ENCODE measurements at regions not wholly inside any gene's neighbourhood (a gene's known extent, or its start where the extent isn't known, plus 50 kb on each side); places are given as distances from the start of the nearest gene placed in this dataset.

DNA sequence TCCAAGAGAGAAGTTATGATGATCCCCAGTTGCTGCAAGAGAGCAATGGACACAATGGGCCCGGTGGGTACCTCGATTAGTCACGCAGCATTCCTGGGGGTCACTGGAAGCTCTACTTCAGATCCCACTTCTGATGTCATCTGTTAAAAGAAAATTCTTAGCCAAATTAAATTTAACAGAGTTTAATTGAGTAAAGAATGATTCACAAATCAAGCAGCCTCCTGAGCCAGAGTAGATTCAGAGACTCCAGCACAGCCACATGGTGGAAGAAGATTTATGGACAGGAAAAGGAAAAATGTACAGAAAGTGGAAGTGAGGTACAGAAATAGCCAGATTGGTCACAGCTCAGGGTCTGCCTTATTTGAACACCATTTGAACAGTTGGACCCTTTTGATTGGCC lies 107.5 kb downstream of the SPTSSA start:
- Histone ChIP-seq H3K4me2 (ENCODE audit: low read length) (no peak overlapping the region), H3K9me3 (ENCODE audit: control insufficient read depth in 1 of 2, insufficient read depth in 1 of 2, low read depth in 1 of 2, low read length in 2 of 2) (no peaks in the 10 kb centered on the region), H2AFZ (ENCODE audit: low read depth, low read length, poor library complexity, severe bottlenecking) (no peak overlapping the region), H3K4me1 (ENCODE audit: control insufficient read depth in 1 of 2, insufficient read depth in 2 of 2, low read length in 2 of 2) (no peaks in the 10 kb centered on the region), H3K9me2 (ENCODE audit: insufficient read depth) (no peaks in the 10 kb centered on the region), H3K4me3 (replicated peaks in 1 of 2; ENCODE audit: low read depth in 1 of 2, low read length in 2 of 2) (no peak overlapping the region), H3K9ac (ENCODE audit: low read length) (no peak overlapping the region), H3K27ac (ENCODE audit: low read depth, low read length) (no peak overlapping the region), H3K79me2 (ENCODE audit: insufficient read depth, low read length) (no peaks in the 10 kb centered on the region), H3K27me3 (ENCODE audit: insufficient read depth, low read length) (no peaks in the 10 kb centered on the region), H3K36me3 (ENCODE audit: control insufficient read depth in 1 of 2, insufficient read depth in 2 of 2, low read length in 2 of 2) (no peaks in the 10 kb centered on the region), H4K20me1 (ENCODE audit: insufficient read depth) (no peaks in the 10 kb centered on the region)
- ChIA-PET CTCF (no interaction called here), RAD21 (ENCODE audit: low non-redundant PET in 1 of 2, low total read pairs in 2 of 2, uncharacterized antibody in 2 of 2, unreplicated experiment in 2 of 2) (no interaction called here), POLR2A (interaction anchor here (0.6 kb wide), 1 partner anchor 97 kb away, joined by 3 read pairs; no protein-coding TSS in a partner anchor)
- no peak for ATAC-seq
- intact Hi-C loops (cut with micrococcal nuclease) = no loop called here
- TF ChIP-seq JUND (IDR thresholded peaks at IDR 0.05) (no peak), EZH2phosphoT487 (IDR thresholded peaks at IDR 0.05; ENCODE audit: borderline replicate concordance) (no peak)
- TF ChIP-seq, protein P1, sequence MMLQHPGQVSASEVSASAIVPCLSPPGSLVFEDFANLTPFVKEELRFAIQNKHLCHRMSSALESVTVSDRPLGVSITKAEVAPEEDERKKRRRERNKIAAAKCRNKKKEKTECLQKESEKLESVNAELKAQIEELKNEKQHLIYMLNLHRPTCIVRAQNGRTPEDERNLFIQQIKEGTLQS (IDR thresholded peaks at IDR 0.05) = no peak
- DNase-seq (ENCODE audit: low read depth, low spot score) = no peak
- no TSS peak for BruUV-seq (replicated peaks)

DNA sequence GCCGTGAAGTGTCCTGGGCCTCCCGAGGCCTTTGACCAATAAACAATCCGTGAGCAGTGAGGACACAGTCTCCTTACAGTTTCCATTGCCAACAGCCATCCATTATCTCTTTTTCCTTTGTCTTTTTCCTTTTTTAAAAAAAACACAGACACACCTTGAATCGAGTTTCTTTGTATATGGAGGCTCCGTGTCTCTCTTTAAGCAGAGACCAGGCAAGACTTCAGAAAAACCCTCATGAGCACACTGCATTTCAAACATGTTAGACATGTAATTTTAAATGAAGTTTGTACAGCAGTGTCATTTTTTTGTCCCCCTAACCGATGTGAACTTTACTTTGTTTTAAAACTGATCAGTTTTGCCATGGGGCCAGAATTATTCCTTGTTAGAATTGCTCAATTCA lies 111.1 kb downstream of the SPTSSA start:
- no TSS peak for BruUV-seq (replicated peaks)
- POLR2A ChIA-PET = no interaction called here
- no peaks in the 10 kb centered on the region for H3K9me2 ChIP-seq (ENCODE audit: insufficient read depth)

More for the DNA sequence above, 111.1 kb downstream of the SPTSSA start:
- no peaks in the 10 kb centered on the region for H3K36me3 ChIP-seq (ENCODE audit: control insufficient read depth in 1 of 2, insufficient read depth in 2 of 2, low read length in 2 of 2)
- intact Hi-C loops (cut with micrococcal nuclease) = no loop called here
- H2AFZ ChIP-seq (ENCODE audit: low read depth, low read length, poor library complexity, severe bottlenecking) = peak overlapping the region; percentile 42
- no peaks in the 10 kb centered on the region for H3K27me3 ChIP-seq (ENCODE audit: insufficient read depth, low read length)
- H3K4me1 ChIP-seq (ENCODE audit: control insufficient read depth in 1 of 2, insufficient read depth in 2 of 2, low read length in 2 of 2) = no peaks in the 10 kb centered on the region
- ATAC-seq (no peak), DNase-seq (ENCODE audit: low read depth, low spot score) (no peak)
- no peak overlapping the region for H3K27ac ChIP-seq (ENCODE audit: low read depth, low read length)
- TF ChIP-seq SRF (IDR thresholded peaks at IDR 0.05; ENCODE audit: low read depth) (no peak), YY1 (IDR thresholded peaks at IDR 0.05; ENCODE audit: extremely low read depth, insufficient replicate concordance, low read depth, low read length) (no peak), EZH2 (IDR thresholded peaks at IDR 0.05) (no peak), JUND (IDR thresholded peaks at IDR 0.05) (no peak), ELF1 (IDR thresholded peaks at IDR 0.05; ENCODE audit: borderline replicate concordance, low read depth) (no peak), TCF7L2 (IDR thresholded peaks at IDR 0.05; ENCODE audit: borderline replicate concordance, extremely low read depth, insufficient read depth, insufficient read length) (no peak), EGR1 (IDR thresholded peaks at IDR 0.05; ENCODE audit: low read depth) (no peak), SIN3A (IDR thresholded peaks at IDR 0.05; ENCODE audit: low read depth) (no peak), ZFX (IDR thresholded peaks at IDR 0.05) (no peak), FOSL1 (IDR thresholded peaks at IDR 0.05; ENCODE audit: low read depth) (no peak), EZH2phosphoT487 (IDR thresholded peaks at IDR 0.05; ENCODE audit: borderline replicate concordance) (no peak)
- TF ChIP-seq, protein P1 (IDR thresholded peaks at IDR 0.05) = no peak
- TF ChIP-seq, protein P2, sequence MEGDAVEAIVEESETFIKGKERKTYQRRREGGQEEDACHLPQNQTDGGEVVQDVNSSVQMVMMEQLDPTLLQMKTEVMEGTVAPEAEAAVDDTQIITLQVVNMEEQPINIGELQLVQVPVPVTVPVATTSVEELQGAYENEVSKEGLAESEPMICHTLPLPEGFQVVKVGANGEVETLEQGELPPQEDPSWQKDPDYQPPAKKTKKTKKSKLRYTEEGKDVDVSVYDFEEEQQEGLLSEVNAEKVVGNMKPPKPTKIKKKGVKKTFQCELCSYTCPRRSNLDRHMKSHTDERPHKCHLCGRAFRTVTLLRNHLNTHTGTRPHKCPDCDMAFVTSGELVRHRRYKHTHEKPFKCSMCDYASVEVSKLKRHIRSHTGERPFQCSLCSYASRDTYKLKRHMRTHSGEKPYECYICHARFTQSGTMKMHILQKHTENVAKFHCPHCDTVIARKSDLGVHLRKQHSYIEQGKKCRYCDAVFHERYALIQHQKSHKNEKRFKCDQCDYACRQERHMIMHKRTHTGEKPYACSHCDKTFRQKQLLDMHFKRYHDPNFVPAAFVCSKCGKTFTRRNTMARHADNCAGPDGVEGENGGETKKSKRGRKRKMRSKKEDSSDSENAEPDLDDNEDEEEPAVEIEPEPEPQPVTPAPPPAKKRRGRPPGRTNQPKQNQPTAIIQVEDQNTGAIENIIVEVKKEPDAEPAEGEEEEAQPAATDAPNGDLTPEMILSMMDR (IDR thresholded peaks at IDR 0.05 in 2 of 3, conservative IDR thresholded peaks at IDR 0.05 in 1 of 3; ENCODE audit: borderline replicate concordance in 1 of 3, insufficient read depth in 1 of 3, low read depth in 2 of 3, low read length in 2 of 3) = no peak
- ChIA-PET CTCF (no interaction called here), RAD21 (ENCODE audit: low non-redundant PET in 1 of 2, low total read pairs in 2 of 2, uncharacterized antibody in 2 of 2, unreplicated experiment in 2 of 2) (no interaction called here)
- H3K9me3 ChIP-seq (ENCODE audit: control insufficient read depth in 1 of 2, insufficient read depth in 1 of 2, low read depth in 1 of 2, low read length in 2 of 2) = no peaks in the 10 kb centered on the region
- no peaks in the 10 kb centered on the region for H4K20me1 ChIP-seq (ENCODE audit: insufficient read depth)
- no peak overlapping the region for H3K9ac ChIP-seq (ENCODE audit: low read length)
- H3K4me2 ChIP-seq (ENCODE audit: low read length) = no peak overlapping the region
- no peak overlapping the region for H3K4me3 ChIP-seq (replicated peaks in 1 of 2; ENCODE audit: low read depth in 1 of 2, low read length in 2 of 2)
- no peaks in the 10 kb centered on the region for H3K79me2 ChIP-seq (ENCODE audit: insufficient read depth, low read length)

Measured in HCT116 (cell line).